Mesothelial cell of epicardium (in vitro differentiated cells): ENCODE measurements at regions not wholly inside any gene's neighbourhood (a gene's known extent, or its start where the extent isn't known, plus 50 kb on each side); places are given as distances from the start of the nearest gene placed in this dataset.

ENCODE experiments used
- DNase-seq, 2 experiments: peaks; one replicate each; pipeline ENCODE4 v3.0.0; 2021; ENCODE audit warnings: low spot score in 2 of 2; ENCODE audit not compliant: unreplicated experiment in 2 of 2
- H3K27ac Mint-ChIP-seq: 2 replicates; pipeline ENCODE4 v1.8.0; 2021; ENCODE audit warnings: mixed read lengths
- H3K27me3 Mint-ChIP-seq: 2 replicates; pipeline ENCODE4 v1.8.0; 2021; ENCODE audit warnings: low read depth, mixed read lengths
- H3K36me3 Mint-ChIP-seq: 2 replicates; pipeline ENCODE4 v1.8.0; 2021; ENCODE audit warnings: mixed read lengths
- H3K4me1 Mint-ChIP-seq: 2 replicates; pipeline ENCODE4 v1.8.0; 2021; ENCODE audit warnings: mixed read lengths
- H3K4me3 Mint-ChIP-seq: 2 replicates; pipeline ENCODE4 v1.8.0; 2021; ENCODE audit warnings: mild to moderate bottlenecking, moderate library complexity, mixed read lengths
- H3K9me3 Mint-ChIP-seq: 2 replicates; pipeline ENCODE4 v1.8.0; 2021; ENCODE audit warnings: mixed read lengths
- TF ChIP-seq, protein P1 (sequence below): fragments of 200-600 bp; sonication (generic); IDR thresholded peaks from one replicate; pipeline ENCODE4 v1.5.0; 2021; ENCODE audit warnings: antibody characterized with exemption; ENCODE audit not compliant: unreplicated experiment

DNA sequence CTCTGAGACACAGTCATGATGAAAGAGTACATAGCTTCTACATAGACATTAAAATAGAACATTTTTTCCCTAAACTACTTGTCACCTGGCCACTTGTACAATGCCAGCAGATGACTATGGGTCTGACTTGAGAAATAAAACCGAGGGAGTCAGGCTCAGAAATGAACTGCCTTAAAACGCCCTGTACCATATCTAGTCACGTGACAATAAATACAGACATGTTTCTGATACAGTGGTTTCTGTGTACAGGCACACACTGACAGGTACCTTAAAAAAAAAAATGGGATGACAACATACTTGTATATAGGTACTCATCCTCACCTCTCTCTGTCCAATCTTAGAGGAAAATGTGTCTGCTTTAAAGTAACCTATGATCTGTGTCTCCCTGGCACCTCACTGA, 144.1 kb downstream of the SH3BGRL2 start:
- DNase-seq = no peak
- H3K36me3 Mint-ChIP-seq = no peaks in the 10 kb centered on the region
- H3K27ac Mint-ChIP-seq = no peak overlapping the region
- no peaks in the 10 kb centered on the region for H3K9me3 Mint-ChIP-seq
- no peak overlapping the region for H3K4me3 Mint-ChIP-seq
- H3K27me3 Mint-ChIP-seq = no peaks in the 10 kb centered on the region
- TF ChIP-seq, protein P1, sequence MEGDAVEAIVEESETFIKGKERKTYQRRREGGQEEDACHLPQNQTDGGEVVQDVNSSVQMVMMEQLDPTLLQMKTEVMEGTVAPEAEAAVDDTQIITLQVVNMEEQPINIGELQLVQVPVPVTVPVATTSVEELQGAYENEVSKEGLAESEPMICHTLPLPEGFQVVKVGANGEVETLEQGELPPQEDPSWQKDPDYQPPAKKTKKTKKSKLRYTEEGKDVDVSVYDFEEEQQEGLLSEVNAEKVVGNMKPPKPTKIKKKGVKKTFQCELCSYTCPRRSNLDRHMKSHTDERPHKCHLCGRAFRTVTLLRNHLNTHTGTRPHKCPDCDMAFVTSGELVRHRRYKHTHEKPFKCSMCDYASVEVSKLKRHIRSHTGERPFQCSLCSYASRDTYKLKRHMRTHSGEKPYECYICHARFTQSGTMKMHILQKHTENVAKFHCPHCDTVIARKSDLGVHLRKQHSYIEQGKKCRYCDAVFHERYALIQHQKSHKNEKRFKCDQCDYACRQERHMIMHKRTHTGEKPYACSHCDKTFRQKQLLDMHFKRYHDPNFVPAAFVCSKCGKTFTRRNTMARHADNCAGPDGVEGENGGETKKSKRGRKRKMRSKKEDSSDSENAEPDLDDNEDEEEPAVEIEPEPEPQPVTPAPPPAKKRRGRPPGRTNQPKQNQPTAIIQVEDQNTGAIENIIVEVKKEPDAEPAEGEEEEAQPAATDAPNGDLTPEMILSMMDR = no peak
- peaks cover 4% of the 10 kb centered on the region for H3K4me1 Mint-ChIP-seq

DNA sequence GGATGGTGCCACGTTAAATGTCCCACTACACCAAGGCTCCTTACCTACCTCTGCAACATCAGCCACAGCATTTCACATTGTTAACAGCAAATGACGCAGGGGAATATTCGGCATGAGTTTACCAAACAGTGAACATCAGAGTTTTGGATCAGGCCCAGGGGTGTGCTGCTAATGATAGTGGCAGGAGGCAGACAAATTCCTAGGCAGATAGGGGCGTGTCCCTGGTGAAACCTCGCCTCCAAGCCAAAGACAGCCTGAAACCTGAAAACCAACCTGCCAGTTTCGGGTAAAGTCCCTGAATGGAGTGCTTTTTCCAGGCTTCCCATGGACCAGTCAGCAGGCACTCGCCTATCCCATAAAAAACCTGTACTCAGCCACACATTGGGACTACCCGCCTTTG, 133.6 kb downstream of the SH3BGRL2 start:
- no peaks in the 10 kb centered on the region for H3K27me3 Mint-ChIP-seq
- H3K36me3 Mint-ChIP-seq = peaks cover 8% of the 10 kb centered on the region
- H3K27ac Mint-ChIP-seq = no peak overlapping the region
- TF ChIP-seq, protein P1 = no peak
- DNase-seq = no peak
- peaks cover 33% of the 10 kb centered on the region for H3K9me3 Mint-ChIP-seq
- H3K4me1 Mint-ChIP-seq = no peaks in the 10 kb centered on the region
- no peak overlapping the region for H3K4me3 Mint-ChIP-seq

DNA sequence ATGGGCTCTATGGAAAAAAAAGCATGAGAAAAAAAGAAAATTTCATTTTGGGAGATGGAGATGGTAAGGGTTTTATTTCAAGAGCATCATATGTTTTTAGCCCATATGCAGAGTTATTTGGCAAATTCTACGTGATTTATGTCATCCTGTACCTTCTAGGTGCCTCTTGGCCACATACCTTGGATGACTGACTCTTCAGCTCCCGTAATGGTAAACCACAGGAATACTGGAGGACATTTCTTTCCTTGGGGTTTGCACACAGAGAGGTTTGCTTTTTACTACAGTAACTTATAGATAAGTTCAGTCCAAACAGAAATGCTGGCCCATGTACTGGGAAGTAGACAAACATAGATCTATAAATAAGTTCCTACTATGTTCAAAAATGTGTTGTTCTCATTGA, 132.2 kb downstream of the SH3BGRL2 start:
- Mint-ChIP-seq H3K9me3 (peaks cover 22% of the 10 kb centered on the region), H3K4me1 (no peaks in the 10 kb centered on the region), H3K27me3 (no peaks in the 10 kb centered on the region), H3K4me3 (no peak overlapping the region), H3K27ac (no peak overlapping the region), H3K36me3 (peaks cover 4% of the 10 kb centered on the region)
- DNase-seq = no peak
- TF ChIP-seq, protein P1 = no peak

DNA sequence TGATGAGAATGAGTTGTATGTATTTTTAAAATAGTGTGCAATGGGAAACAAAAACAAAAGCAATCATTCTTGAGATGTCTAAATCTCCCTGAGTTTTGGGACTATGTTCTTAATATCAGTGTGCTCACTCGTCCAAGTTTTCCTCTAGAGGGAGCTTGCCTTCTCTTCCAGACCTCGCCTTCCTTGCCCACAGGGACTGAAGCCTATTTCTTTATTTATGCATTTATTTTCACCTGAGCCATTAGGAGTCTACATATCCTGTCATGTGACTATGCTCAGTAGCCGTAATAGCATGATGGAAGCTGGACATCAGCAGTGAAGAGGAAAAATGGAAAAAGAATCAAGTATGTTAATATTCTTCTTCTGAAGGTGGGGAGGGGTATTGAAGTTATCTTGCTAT, 131.2 kb downstream of the SH3BGRL2 start:
- H3K4me1 Mint-ChIP-seq = no peaks in the 10 kb centered on the region
- H3K9me3 Mint-ChIP-seq = peaks cover 15% of the 10 kb centered on the region
- H3K27ac Mint-ChIP-seq = no peak overlapping the region
- no peak for DNase-seq
- no peaks in the 10 kb centered on the region for H3K36me3 Mint-ChIP-seq
- TF ChIP-seq, protein P1 = no peak
- no peaks in the 10 kb centered on the region for H3K27me3 Mint-ChIP-seq
- H3K4me3 Mint-ChIP-seq = no peak overlapping the region

DNA sequence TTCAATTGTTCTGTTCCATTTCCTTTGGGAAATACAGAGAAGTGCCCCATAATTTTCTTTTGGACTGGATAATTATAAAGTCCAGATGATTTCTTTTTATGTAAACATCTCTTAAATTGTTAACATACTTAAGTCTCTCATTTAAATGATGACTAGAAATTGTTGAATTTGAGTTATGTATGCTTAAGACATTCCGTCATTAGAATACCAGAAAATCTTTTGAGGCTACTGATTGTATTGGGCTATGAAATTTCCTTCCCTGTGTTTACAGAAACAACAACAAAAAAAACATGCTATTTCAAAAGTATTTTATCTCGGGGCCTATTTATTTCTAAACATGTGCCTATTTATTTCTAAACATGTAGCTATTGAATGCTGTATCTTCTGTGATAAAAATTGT, 125.4 kb downstream of the SH3BGRL2 start:
- Mint-ChIP-seq H3K9me3 (no peaks in the 10 kb centered on the region), H3K4me3 (no peak overlapping the region)
- TF ChIP-seq, protein P1 = no peak

DNA sequence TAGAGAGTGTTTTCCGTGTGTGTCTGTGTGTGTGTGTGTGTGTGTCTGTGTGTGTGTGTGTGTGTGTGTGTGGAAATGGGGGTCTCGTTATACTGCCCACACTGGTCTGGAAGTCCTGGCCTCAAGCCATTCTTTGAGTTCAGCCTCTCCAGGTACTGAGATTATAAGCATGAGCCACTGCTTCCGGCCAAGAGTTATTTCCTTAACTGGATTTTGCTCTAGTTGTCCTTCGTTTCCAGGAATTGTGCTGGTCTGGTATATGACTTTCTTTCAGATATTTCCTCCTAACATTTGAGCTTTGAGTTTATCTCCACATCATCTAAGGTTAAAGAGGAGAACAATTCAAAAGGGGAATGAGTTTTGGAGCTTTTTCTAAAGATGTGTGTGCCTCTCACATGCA, 124.8 kb downstream of the SH3BGRL2 start:
- H3K9me3 Mint-ChIP-seq = no peaks in the 10 kb centered on the region
- no peak overlapping the region for H3K27ac Mint-ChIP-seq
- no peak for DNase-seq
- no peaks in the 10 kb centered on the region for H3K4me1 Mint-ChIP-seq
- TF ChIP-seq, protein P1 = no peak
- H3K36me3 Mint-ChIP-seq = no peaks in the 10 kb centered on the region
- H3K4me3 Mint-ChIP-seq = no peak overlapping the region
- peaks cover 9% of the 10 kb centered on the region for H3K27me3 Mint-ChIP-seq

More for the DNA sequence above, 125.4 kb downstream of the SH3BGRL2 start:
- Mint-ChIP-seq H3K27ac (no peak overlapping the region), H3K4me1 (no peaks in the 10 kb centered on the region), H3K36me3 (no peaks in the 10 kb centered on the region), H3K27me3 (peaks cover 9% of the 10 kb centered on the region)
- DNase-seq = no peak
